B cell (primary cell): ENCODE measurements at regions not wholly inside any gene's neighbourhood (a gene's known extent, or its start where the extent isn't known, plus 50 kb on each side); places are given as distances from the start of the nearest gene placed in this dataset.

Experiments used
- ATAC-seq: fragments of 200-7000 bp; cut with Tn5 transposase; one replicate; pipeline ENCODE4 v1.10.0; 2021; ENCODE audit warnings: low read depth, mild to moderate bottlenecking, moderate number of reproducible peaks, moderate library complexity
- CTCF ChIA-PET: fragments of 350-600 bp; sonication (Branson Sonifier 250); formaldehyde crosslinking; loops from one replicate; lab custom pipeline; 2021; ENCODE audit warnings: antibody characterized with exemption, inconsistent platforms; lab: Charles Lee
- POLR2A ChIA-PET: fragments of 350-600 bp; sonication (Branson Sonifier 250); formaldehyde crosslinking; loops from one replicate; lab custom pipeline; 2021; ENCODE audit warnings: antibody characterized with exemption; lab: Charles Lee
- DNase-seq: peaks from one replicate; pipeline ENCODE4 v3.0.0; 2013
- H2AFZ ChIP-seq: 2 replicates; pipeline ENCODE4 v1.6.1; 2012; ENCODE audit warnings: mild to moderate bottlenecking, low read depth, low read length; ENCODE audit not compliant: insufficient read depth, poor library complexity, severe bottlenecking
- H3K27ac ChIP-seq, 2 donors: 1 replicate in 1 of 2; 2 replicates in 1 of 2; pipeline ENCODE4 v1.5.1; 2012 to 2013; ENCODE audit warnings: low read length in 2 of 2, mild to moderate bottlenecking in 2 of 2, moderate library complexity in 1 of 2
- H3K27me3 ChIP-seq, 4 experiments: fragments of 200-600 bp in 1 of 4; sonication (generic) in 1 of 4; replicated peaks in 1 of 4; 1 replicate in 2 of 4; 2 replicates in 2 of 4; pipeline versions ENCODE4 v1.6.1 to v1.7.0; 2013 to 2016; ENCODE audit warnings: low read length in 3 of 4, mild to moderate bottlenecking in 2 of 4, mixed read lengths in 1 of 4, moderate library complexity in 1 of 4; ENCODE audit not compliant: insufficient read depth in 4 of 4, control insufficient read depth in 3 of 4; ENCODE audit errors: control extremely low read depth in 1 of 4
- H3K36me3 ChIP-seq, 2 experiments: replicated peaks in 1 of 2; 1 replicate in 1 of 2; 2 replicates in 1 of 2; pipeline versions ENCODE4 v1.6.1 to v1.7.1; 2013; ENCODE audit warnings: low read length in 1 of 2; ENCODE audit not compliant: insufficient read depth in 2 of 2, control insufficient read depth in 1 of 2; ENCODE audit errors: control extremely low read depth in 1 of 2, extremely low read depth in 1 of 2
- H3K4me1 ChIP-seq, 2 donors: fragments of 200-600 bp in 1 of 2; sonication (generic) in 1 of 2; 1 replicate in 1 of 2; 2 replicates in 1 of 2; pipeline versions ENCODE4 v1.5.1 to v1.6.1; 2013 to 2017; ENCODE audit warnings: low read length in 2 of 2; ENCODE audit not compliant: control insufficient read depth in 2 of 2, insufficient read depth in 2 of 2
- H3K4me2 ChIP-seq: replicated peaks from 2 replicates; pipeline ENCODE3; 2012; ENCODE audit warnings: mild to moderate bottlenecking, low read depth, low read length; ENCODE audit not compliant: poor library complexity, severe bottlenecking
- H3K4me3 ChIP-seq, 5 experiments: fragments of 200-600 bp in 1 of 5; sonication (generic) in 1 of 5; 1 replicate in 3 of 5; 2 replicates in 2 of 5; pipeline versions ENCODE4 v1.5.1 to v1.7.0; 2011 to 2016; ENCODE audit warnings: low read length in 4 of 5, mild to moderate bottlenecking in 4 of 5, low read depth in 2 of 5, control low read depth in 1 of 5, moderate library complexity in 1 of 5; ENCODE audit not compliant: insufficient read depth in 1 of 5; ENCODE audit errors: control extremely low read depth in 1 of 5, extremely low read depth in 1 of 5
- H3K79me2 ChIP-seq: fragments of 200-600 bp; sonication (generic); one replicate; pipeline ENCODE4 v1.6.0; 2016; ENCODE audit warnings: low read length; ENCODE audit not compliant: control insufficient read depth, insufficient read depth
- H3K9ac ChIP-seq: fragments of 200-600 bp; sonication (generic); 2 replicates; pipeline ENCODE4 v1.6.1; 2017; ENCODE audit warnings: mild to moderate bottlenecking, low read length, moderate library complexity
- H3K9me3 ChIP-seq, 3 donors: one replicate each; pipeline versions ENCODE4 v1.6.1 to v1.7.1; 2013; ENCODE audit warnings: low read length in 2 of 3; ENCODE audit not compliant: control insufficient read depth in 2 of 3, insufficient read depth in 1 of 3; ENCODE audit errors: control extremely low read depth in 1 of 3
- H4K20me1 ChIP-seq: 2 replicates; pipeline ENCODE4 v1.6.0; 2012; ENCODE audit warnings: mild to moderate bottlenecking, low read length; ENCODE audit not compliant: insufficient read depth, control insufficient read depth, poor library complexity, severe bottlenecking
- H3K27ac Mint-ChIP-seq: one replicate; pipeline ENCODE4 v1.8.0; 2021; ENCODE audit warnings: mixed read lengths
- H3K27me3 Mint-ChIP-seq: one replicate; pipeline ENCODE4 v1.8.0; 2021; ENCODE audit warnings: mixed read lengths
- H3K4me1 Mint-ChIP-seq: one replicate; pipeline ENCODE4 v1.8.0; 2021; ENCODE audit warnings: mixed read lengths
- H3K4me3 Mint-ChIP-seq: one replicate; pipeline ENCODE4 v1.8.0; 2021; ENCODE audit warnings: mixed read lengths
- H3K9me3 Mint-ChIP-seq: one replicate; pipeline ENCODE4 v1.8.0; 2022; ENCODE audit warnings: mixed read lengths; ENCODE audit not compliant: insufficient read depth
- CTCF ChIP-seq: fragments of 200-600 bp; IDR thresholded peaks from one replicate; pipeline ENCODE4 v1.8.0; 2022; ENCODE audit warnings: antibody characterized with exemption, mild to moderate bottlenecking
- EZH2 ChIP-seq: IDR thresholded peaks from 2 replicates; pipeline ENCODE4 v1.6.1; 2012; ENCODE audit warnings: borderline replicate concordance, low read depth, mild to moderate bottlenecking, moderate library complexity, low read length; ENCODE audit not compliant: insufficient read depth, poor library complexity, severe bottlenecking
- WGBS: methylation state at CpG from one replicate; pipeline ENCODE4 v1.1.5; 2013; ENCODE audit warnings: missing lambda C conversion rate; ENCODE audit not compliant: insufficient coverage; 5-methylcytosine and 5-hydroxymethylcytosine counted together
- intact Hi-C: fragments of 100-400 bp; cut with micrococcal nuclease; formaldehyde crosslinking; loops from one replicate; pipeline ENCODE4 v1.10.0; 2022

- no peak overlapping the region for H3K4me2 ChIP-seq
- no peak overlapping the region for H3K4me3 Mint-ChIP-seq
- no peaks in the 10 kb centered on the region for H4K20me1 ChIP-seq
- H3K4me1 Mint-ChIP-seq: no peaks in the 10 kb centered on the region
- intact Hi-C loops: no loop called here
- no CpG with 5 or more reads among the region's 3 CpGs for WGBS
- H3K9me3 ChIP-seq: no peaks in the 10 kb centered on the region
- no peak overlapping the region for H2AFZ ChIP-seq
- no peaks in the 10 kb centered on the region for H3K4me1 ChIP-seq
- CTCF ChIA-PET: no interaction called here
- H3K27ac ChIP-seq: no peak overlapping the region
- no peak for TF ChIP-seq CTCF
- TF ChIP-seq EZH2: no peak
- no peak overlapping the region for H3K27ac Mint-ChIP-seq
- H3K4me3 ChIP-seq: no peak overlapping the region
- H3K36me3 ChIP-seq: no peaks in the 10 kb centered on the region
- H3K9me3 Mint-ChIP-seq: no peaks in the 10 kb centered on the region
- ATAC-seq (no peak), DNase-seq (no peak)
- no peak overlapping the region for H3K9ac ChIP-seq
- H3K27me3 Mint-ChIP-seq: no peaks in the 10 kb centered on the region
- no peaks in the 10 kb centered on the region for H3K79me2 ChIP-seq
- POLR2A ChIA-PET: no interaction called here
- no peaks in the 10 kb centered on the region for H3K27me3 ChIP-seq
Measured at GRCh38 chr4:66795724-66796123, 749.6 kb downstream of the CENPC start.

- no peak for DNase-seq
- Histone ChIP-seq H3K79me2 (no peaks in the 10 kb centered on the region), H3K4me3 (no peak overlapping the region), H3K4me1 (no peaks in the 10 kb centered on the region), H3K4me2 (no peak overlapping the region), H3K9ac (no peak overlapping the region), H3K27me3 (no peaks in the 10 kb centered on the region), H4K20me1 (no peaks in the 10 kb centered on the region), H2AFZ (no peak overlapping the region), H3K27ac (no peak overlapping the region), H3K9me3 (no peaks in the 10 kb centered on the region), H3K36me3 (no peaks in the 10 kb centered on the region)
- no CpG with 5 or more reads among the region's 3 CpGs for WGBS
- no peak overlapping the region for H3K27ac Mint-ChIP-seq
- no peak for ATAC-seq
- intact Hi-C loops: no loop called here
- no peaks in the 10 kb centered on the region for H3K4me1 Mint-ChIP-seq
- ChIA-PET POLR2A (no interaction called here), CTCF (no interaction called here)
- no peak overlapping the region for H3K4me3 Mint-ChIP-seq
- TF ChIP-seq CTCF (no peak), EZH2 (no peak)
- no peaks in the 10 kb centered on the region for H3K9me3 Mint-ChIP-seq
- no peaks in the 10 kb centered on the region for H3K27me3 Mint-ChIP-seq
Measured at GRCh38 chr4:66794390-66795034, 750.8 kb downstream of the CENPC start.
